ENCODE measurements at regions not wholly inside any gene's neighbourhood (a gene's known extent, or its start where the extent isn't known, plus 50 kb on each side); places are given as distances from the start of the nearest gene placed in this dataset.

DNA sequence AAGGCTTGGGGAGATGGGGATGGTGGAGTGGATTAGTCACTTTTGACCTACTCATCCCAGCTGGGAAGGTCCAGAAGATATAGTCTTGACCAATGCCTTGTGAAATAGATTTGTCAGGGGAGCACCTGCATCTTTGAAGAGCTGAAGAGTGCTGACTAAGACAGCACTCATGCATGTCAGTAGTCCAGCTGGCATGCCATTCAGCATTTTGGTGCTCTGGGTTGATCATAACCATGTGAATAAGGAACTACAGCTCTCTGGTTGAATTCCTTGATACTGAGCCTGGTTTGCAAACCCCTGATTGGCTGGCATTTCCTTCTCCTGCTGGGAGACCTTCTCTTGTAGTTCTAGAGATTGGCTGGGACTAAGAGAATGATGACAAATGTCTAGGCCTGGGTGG, 106.8 kb upstream of the ALX4 start:
- Histone ChIP-seq H3K18ac (ENCODE audit: insufficient read length, low read depth, low read length) (no peak overlapping the region), H2BK120ac (ENCODE audit: low read depth, low read length, poor library complexity, severe bottlenecking) (no peak overlapping the region), H3K27ac (ENCODE audit: insufficient read length, low read depth, low read length) (no peak overlapping the region), H4K5ac (ENCODE audit: insufficient read length, low read depth, low read length) (no peak overlapping the region), H4K8ac (replicated peaks; ENCODE audit: insufficient read length, low read depth, low read length) (no peak overlapping the region), H2BK20ac (ENCODE audit: low read depth, low read length, poor library complexity, severe bottlenecking) (no peak overlapping the region), H2AFZ (ENCODE audit: low read length) (no peak overlapping the region), H3K9me3 (ENCODE audit: control insufficient read depth, low read depth, low read length) (no peaks in the 10 kb centered on the region), H3K4ac (ENCODE audit: low read depth, low read length) (no peak overlapping the region), H3K4me2 (ENCODE audit: insufficient read depth, insufficient read length, low read length) (no peak overlapping the region), H3K27me3 (ENCODE audit: insufficient read depth, low read length) (no peaks in the 10 kb centered on the region), H4K91ac (ENCODE audit: insufficient read length, low read depth, low read length) (no peak overlapping the region), H3K23me2 (ENCODE audit: insufficient read length, low read depth, low read length, poor library complexity, severe bottlenecking) (no peaks in the 10 kb centered on the region), H2BK12ac (ENCODE audit: insufficient read length, low read depth, low read length) (no peak overlapping the region), H2BK15ac (ENCODE audit: low read depth, low read length) (no peak overlapping the region), H3K14ac (ENCODE audit: insufficient read depth, low read length) (no peak overlapping the region), H2BK5ac (ENCODE audit: insufficient read length, low read length) (no peak overlapping the region), H3T11ph (ENCODE audit: low read length) (no peak overlapping the region), H3K9ac (ENCODE audit: extremely low read depth, insufficient read length, low read length) (no peak overlapping the region), H3K79me2 (ENCODE audit: insufficient read depth, low read length) (no peaks in the 10 kb centered on the region), H3K4me1 (ENCODE audit: insufficient read depth, low read length) (no peaks in the 10 kb centered on the region), H3K56ac (ENCODE audit: insufficient read length, low read depth, low read length) (no peak overlapping the region), H4K20me1 (ENCODE audit: control insufficient read depth, insufficient read depth, insufficient read length) (no peaks in the 10 kb centered on the region), H3K79me1 (ENCODE audit: insufficient read depth, low read depth, low read length, poor library complexity, severe bottlenecking) (no peaks in the 10 kb centered on the region), H2AK5ac (ENCODE audit: insufficient read length, low read length) (no peak overlapping the region), H3K23ac (ENCODE audit: insufficient read length, low read depth, low read length) (no peak overlapping the region)
- Mint-ChIP-seq H3K27ac (no peak overlapping the region), H3K4me3 (no peak overlapping the region), H3K27me3 (ENCODE audit: low read depth) (peaks cover 38% of the 10 kb centered on the region), H3K4me1 (peaks cover 0 to 3% of the 10 kb centered on the region in 2 experiments; a peak in 1 of 4 replicates), H3K9me3 (peaks cover 3% of the 10 kb centered on the region in 2 experiments; a peak in 4 of 5 replicates), H3K36me3 (ENCODE audit: insufficient read depth in 1 of 3, low read depth in 3 of 3) (0 out of 7 replicates have a peak, but pooled peaks cover 0 to 2% (median 0%) of the 10 kb centered on the region in 3 experiments)
- TF ChIP-seq, protein P1, sequence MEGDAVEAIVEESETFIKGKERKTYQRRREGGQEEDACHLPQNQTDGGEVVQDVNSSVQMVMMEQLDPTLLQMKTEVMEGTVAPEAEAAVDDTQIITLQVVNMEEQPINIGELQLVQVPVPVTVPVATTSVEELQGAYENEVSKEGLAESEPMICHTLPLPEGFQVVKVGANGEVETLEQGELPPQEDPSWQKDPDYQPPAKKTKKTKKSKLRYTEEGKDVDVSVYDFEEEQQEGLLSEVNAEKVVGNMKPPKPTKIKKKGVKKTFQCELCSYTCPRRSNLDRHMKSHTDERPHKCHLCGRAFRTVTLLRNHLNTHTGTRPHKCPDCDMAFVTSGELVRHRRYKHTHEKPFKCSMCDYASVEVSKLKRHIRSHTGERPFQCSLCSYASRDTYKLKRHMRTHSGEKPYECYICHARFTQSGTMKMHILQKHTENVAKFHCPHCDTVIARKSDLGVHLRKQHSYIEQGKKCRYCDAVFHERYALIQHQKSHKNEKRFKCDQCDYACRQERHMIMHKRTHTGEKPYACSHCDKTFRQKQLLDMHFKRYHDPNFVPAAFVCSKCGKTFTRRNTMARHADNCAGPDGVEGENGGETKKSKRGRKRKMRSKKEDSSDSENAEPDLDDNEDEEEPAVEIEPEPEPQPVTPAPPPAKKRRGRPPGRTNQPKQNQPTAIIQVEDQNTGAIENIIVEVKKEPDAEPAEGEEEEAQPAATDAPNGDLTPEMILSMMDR (conservative IDR thresholded peaks at IDR 0.05) = no peak
- no peak for DNase-seq
